SK-N-SH treated with all-trans-retinoic acid at 6 μM for 48 hours (cell line): ENCODE measurements at regions not wholly inside any gene's neighbourhood (a gene's known extent, or its start where the extent isn't known, plus 50 kb on each side); places are given as distances from the start of the nearest gene placed in this dataset.

ENCODE experiments used
- ATAC-seq: fragments of 200-7000 bp; cut with Tn5 transposase; 3 replicates; pipeline ENCODE4 v1.9.1; 2020; ENCODE audit warnings: mild to moderate bottlenecking, moderate library complexity
- ARNTL ChIP-seq: fragments of 450-650 bp; formaldehyde crosslinking; IDR thresholded peaks from 2 replicates; pipeline ENCODE4 v1.5.0; 2020; ENCODE audit warnings: low read depth, mild to moderate bottlenecking, moderate library complexity, borderline replicate concordance
- BACH2 ChIP-seq: fragments of 250-450 bp; sonication (Bioruptor Pico); IDR thresholded peaks from 2 replicates; pipeline ENCODE4 v1.9.0; 2021; ENCODE audit warnings: mild to moderate bottlenecking, borderline replicate concordance
- ESRRG ChIP-seq: fragments of 250-450 bp; sonication (Bioruptor Pico); IDR thresholded peaks from 2 replicates; pipeline ENCODE4 v1.6.1; 2021; ENCODE audit warnings: mild to moderate bottlenecking
- GLIS3 ChIP-seq: fragments of 250-450 bp; sonication (Bioruptor Pico); IDR thresholded peaks from 2 replicates; pipeline ENCODE4 v1.5.0; 2020; ENCODE audit warnings: mild to moderate bottlenecking, moderate library complexity
- ISL1 ChIP-seq: fragments of 250-450 bp; sonication (Bioruptor Pico); IDR thresholded peaks from 2 replicates; pipeline ENCODE4 v2.1.2; 2022; ENCODE audit warnings: mild to moderate bottlenecking, moderate library complexity
- OSR1 ChIP-seq: fragments of 250-450 bp; sonication (Bioruptor Pico); IDR thresholded peaks from 2 replicates; pipeline ENCODE4 v1.8.0; 2022; ENCODE audit warnings: moderate library complexity, mild to moderate bottlenecking, inconsistent platforms
- PPARA ChIP-seq: fragments of 250-450 bp; sonication (Bioruptor Pico); IDR thresholded peaks from 2 replicates; pipeline ENCODE4 v1.5.0; 2020; ENCODE audit warnings: mild to moderate bottlenecking, borderline replicate concordance
- RARB ChIP-seq: fragments of 250-450 bp; sonication (Bioruptor Pico); IDR thresholded peaks from 2 replicates; pipeline ENCODE4 v1.8.0; 2021; ENCODE audit warnings: mild to moderate bottlenecking, moderate library complexity
- SNAI2 ChIP-seq: fragments of 250-450 bp; sonication (Bioruptor Pico); IDR thresholded peaks from 2 replicates; pipeline ENCODE4 v1.5.0; 2020; ENCODE audit warnings: mild to moderate bottlenecking, moderate library complexity
- TCF4 ChIP-seq: fragments of 250-450 bp; sonication (Bioruptor Pico); IDR thresholded peaks from 2 replicates; pipeline ENCODE4 v1.8.0; 2021; ENCODE audit warnings: mild to moderate bottlenecking, moderate library complexity, borderline replicate concordance
- TOX ChIP-seq: fragments of 250-450 bp; sonication (Bioruptor Pico); IDR thresholded peaks from 2 replicates; pipeline ENCODE4 v1.8.0; 2021; ENCODE audit warnings: mild to moderate bottlenecking, moderate library complexity, borderline replicate concordance
- TSHZ2 ChIP-seq: fragments of 250-450 bp; sonication (Bioruptor Pico); IDR thresholded peaks from 2 replicates; pipeline ENCODE4 v1.5.0; 2020; ENCODE audit warnings: mild to moderate bottlenecking, moderate library complexity
- ZC3H10 ChIP-seq: fragments of 250-450 bp; sonication (Bioruptor Pico); IDR thresholded peaks from 2 replicates; pipeline ENCODE4 v1.5.1; 2021; ENCODE audit warnings: mild to moderate bottlenecking, moderate library complexity
- ZFP3 ChIP-seq: fragments of 250-450 bp; sonication (Bioruptor Pico); IDR thresholded peaks from 2 replicates; pipeline ENCODE4 v1.5.0; 2020; ENCODE audit warnings: mild to moderate bottlenecking, moderate library complexity
- ZFP30 ChIP-seq: fragments of 450-650 bp; formaldehyde crosslinking; IDR thresholded peaks from 2 replicates; pipeline ENCODE4 v1.5.0; 2022; ENCODE audit warnings: mild to moderate bottlenecking, moderate library complexity
- ZNF565 ChIP-seq: fragments of 450-650 bp; formaldehyde crosslinking; conservative IDR thresholded peaks from 2 replicates; pipeline ENCODE4 v1.5.0; 2020; ENCODE audit warnings: low read depth, mild to moderate bottlenecking, moderate library complexity
- ZNF70 ChIP-seq: fragments of 450-650 bp; formaldehyde crosslinking; IDR thresholded peaks from 2 replicates; pipeline ENCODE4 v1.5.0; 2020; ENCODE audit warnings: mild to moderate bottlenecking, moderate library complexity
- ZNF8 ChIP-seq: fragments of 450-650 bp; formaldehyde crosslinking; IDR thresholded peaks from 2 replicates; pipeline ENCODE4 v1.5.0; 2020; ENCODE audit warnings: mild to moderate bottlenecking, moderate library complexity
- TF ChIP-seq, protein P1 (sequence below): fragments of 250-450 bp; sonication (Bioruptor Pico); IDR thresholded peaks from 2 replicates; pipeline ENCODE4 v1.5.1; 2020; ENCODE audit warnings: low read depth, mild to moderate bottlenecking, moderate library complexity
- TF ChIP-seq, protein P2 (sequence below): fragments of 250-450 bp; sonication (Bioruptor Pico); IDR thresholded peaks from 2 replicates; pipeline ENCODE4 v1.8.0; 2020; ENCODE audit warnings: mild to moderate bottlenecking, moderate library complexity, borderline replicate concordance
- TF ChIP-seq, protein P3 (sequence below): fragments of 250-450 bp; sonication (Bioruptor Pico); IDR thresholded peaks from 2 replicates; pipeline ENCODE4 v1.8.0; 2021; ENCODE audit warnings: low read depth, mild to moderate bottlenecking, moderate library complexity, borderline replicate concordance
- TF ChIP-seq, protein P4 (sequence below): fragments of 250-450 bp; sonication (Bioruptor Pico); IDR thresholded peaks from 2 replicates; pipeline ENCODE4 v1.5.1; 2021; ENCODE audit warnings: mild to moderate bottlenecking, moderate library complexity

DNA sequence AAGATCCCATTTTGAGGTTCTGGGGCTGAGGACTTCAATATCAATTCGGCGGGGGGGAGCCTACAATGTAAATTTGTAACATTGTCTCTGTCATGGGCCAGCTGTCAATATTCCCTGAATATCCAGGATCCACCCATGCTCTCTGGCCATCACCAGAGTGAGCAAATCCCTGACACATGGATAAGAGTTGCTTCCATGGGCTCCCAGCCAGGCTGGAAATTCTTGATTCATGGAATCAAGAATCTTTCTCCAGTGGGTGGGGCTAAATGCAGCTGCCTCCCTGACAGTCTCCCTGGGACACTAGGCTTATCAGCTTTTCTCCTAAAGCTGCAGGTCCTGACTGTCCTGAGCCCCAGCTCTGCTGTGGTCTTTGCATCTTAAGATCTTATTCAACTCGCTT is 86.9 kb upstream of the IGLL5 start:
- ATAC-seq = no peak
- TF ChIP-seq, protein P1, sequence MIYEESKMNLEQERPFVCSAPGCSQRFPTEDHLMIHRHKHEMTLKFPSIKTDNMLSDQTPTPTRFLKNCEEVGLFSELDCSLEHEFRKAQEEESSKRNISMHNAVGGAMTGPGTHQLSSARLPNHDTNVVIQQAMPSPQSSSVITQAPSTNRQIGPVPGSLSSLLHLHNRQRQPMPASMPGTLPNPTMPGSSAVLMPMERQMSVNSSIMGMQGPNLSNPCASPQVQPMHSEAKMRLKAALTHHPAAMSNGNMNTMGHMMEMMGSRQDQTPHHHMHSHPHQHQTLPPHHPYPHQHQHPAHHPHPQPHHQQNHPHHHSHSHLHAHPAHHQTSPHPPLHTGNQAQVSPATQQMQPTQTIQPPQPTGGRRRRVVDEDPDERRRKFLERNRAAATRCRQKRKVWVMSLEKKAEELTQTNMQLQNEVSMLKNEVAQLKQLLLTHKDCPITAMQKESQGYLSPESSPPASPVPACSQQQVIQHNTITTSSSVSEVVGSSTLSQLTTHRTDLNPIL = no peak
- no peak for TF ChIP-seq ZC3H10 (CRISPR knock-in tag)
- no peak for TF ChIP-seq ZFP3 (CRISPR knock-in tag)
- TF ChIP-seq, protein P2, sequence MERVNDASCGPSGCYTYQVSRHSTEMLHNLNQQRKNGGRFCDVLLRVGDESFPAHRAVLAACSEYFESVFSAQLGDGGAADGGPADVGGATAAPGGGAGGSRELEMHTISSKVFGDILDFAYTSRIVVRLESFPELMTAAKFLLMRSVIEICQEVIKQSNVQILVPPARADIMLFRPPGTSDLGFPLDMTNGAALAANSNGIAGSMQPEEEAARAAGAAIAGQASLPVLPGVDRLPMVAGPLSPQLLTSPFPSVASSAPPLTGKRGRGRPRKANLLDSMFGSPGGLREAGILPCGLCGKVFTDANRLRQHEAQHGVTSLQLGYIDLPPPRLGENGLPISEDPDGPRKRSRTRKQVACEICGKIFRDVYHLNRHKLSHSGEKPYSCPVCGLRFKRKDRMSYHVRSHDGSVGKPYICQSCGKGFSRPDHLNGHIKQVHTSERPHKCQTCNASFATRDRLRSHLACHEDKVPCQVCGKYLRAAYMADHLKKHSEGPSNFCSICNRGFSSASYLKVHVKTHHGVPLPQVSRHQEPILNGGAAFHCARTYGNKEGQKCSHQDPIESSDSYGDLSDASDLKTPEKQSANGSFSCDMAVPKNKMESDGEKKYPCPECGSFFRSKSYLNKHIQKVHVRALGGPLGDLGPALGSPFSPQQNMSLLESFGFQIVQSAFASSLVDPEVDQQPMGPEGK (CRISPR knock-in tag) = no peak
- TF ChIP-seq RARB (CRISPR knock-in tag) = no peak
- TF ChIP-seq, protein P3, sequence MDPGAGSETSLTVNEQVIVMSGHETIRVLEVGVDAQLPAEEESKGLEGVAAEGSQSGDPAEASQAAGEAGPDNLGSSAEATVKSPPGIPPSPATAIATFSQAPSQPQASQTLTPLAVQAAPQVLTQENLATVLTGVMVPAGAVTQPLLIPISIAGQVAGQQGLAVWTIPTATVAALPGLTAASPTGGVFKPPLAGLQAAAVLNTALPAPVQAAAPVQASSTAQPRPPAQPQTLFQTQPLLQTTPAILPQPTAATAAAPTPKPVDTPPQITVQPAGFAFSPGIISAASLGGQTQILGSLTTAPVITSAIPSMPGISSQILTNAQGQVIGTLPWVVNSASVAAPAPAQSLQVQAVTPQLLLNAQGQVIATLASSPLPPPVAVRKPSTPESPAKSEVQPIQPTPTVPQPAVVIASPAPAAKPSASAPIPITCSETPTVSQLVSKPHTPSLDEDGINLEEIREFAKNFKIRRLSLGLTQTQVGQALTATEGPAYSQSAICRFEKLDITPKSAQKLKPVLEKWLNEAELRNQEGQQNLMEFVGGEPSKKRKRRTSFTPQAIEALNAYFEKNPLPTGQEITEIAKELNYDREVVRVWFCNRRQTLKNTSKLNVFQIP (CRISPR knock-in tag) = no peak
- TF ChIP-seq ISL1 (CRISPR knock-in tag) = no peak
- TF ChIP-seq, protein P4, sequence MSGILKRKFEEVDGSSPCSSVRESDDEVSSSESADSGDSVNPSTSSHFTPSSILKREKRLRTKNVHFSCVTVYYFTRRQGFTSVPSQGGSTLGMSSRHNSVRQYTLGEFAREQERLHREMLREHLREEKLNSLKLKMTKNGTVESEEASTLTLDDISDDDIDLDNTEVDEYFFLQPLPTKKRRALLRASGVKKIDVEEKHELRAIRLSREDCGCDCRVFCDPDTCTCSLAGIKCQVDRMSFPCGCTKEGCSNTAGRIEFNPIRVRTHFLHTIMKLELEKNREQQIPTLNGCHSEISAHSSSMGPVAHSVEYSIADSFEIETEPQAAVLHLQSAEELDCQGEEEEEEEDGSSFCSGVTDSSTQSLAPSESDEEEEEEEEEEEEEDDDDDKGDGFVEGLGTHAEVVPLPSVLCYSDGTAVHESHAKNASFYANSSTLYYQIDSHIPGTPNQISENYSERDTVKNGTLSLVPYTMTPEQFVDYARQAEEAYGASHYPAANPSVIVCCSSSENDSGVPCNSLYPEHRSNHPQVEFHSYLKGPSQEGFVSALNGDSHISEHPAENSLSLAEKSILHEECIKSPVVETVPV (CRISPR knock-in tag) = no peak
- no peak for TF ChIP-seq TSHZ2 (CRISPR knock-in tag)
- no peak for TF ChIP-seq ZFP30 (CRISPR knock-in tag)
- TF ChIP-seq PPARA = no peak
- TF ChIP-seq ZNF8 = no peak
- TF ChIP-seq SNAI2 (CRISPR knock-in tag) = no peak
- no peak for TF ChIP-seq ESRRG (CRISPR knock-in tag)
- no peak for TF ChIP-seq TOX (CRISPR knock-in tag)
- no peak for TF ChIP-seq ZNF70 (CRISPR knock-in tag)
- TF ChIP-seq OSR1 (CRISPR knock-in tag) = no peak
- no peak for TF ChIP-seq ARNTL (CRISPR knock-in tag)
- no peak for TF ChIP-seq TCF4 (CRISPR knock-in tag)

- TF ChIP-seq TOX (CRISPR knock-in tag) (no peak), RARB (CRISPR knock-in tag) (no peak), ZNF565 (CRISPR knock-in tag) (no peak), PPARA (no peak)
- ATAC-seq = no peak
Measured at GRCh38 chr22:22802339-22802970, 85.2 kb upstream of the IGLL5 start.

DNA sequence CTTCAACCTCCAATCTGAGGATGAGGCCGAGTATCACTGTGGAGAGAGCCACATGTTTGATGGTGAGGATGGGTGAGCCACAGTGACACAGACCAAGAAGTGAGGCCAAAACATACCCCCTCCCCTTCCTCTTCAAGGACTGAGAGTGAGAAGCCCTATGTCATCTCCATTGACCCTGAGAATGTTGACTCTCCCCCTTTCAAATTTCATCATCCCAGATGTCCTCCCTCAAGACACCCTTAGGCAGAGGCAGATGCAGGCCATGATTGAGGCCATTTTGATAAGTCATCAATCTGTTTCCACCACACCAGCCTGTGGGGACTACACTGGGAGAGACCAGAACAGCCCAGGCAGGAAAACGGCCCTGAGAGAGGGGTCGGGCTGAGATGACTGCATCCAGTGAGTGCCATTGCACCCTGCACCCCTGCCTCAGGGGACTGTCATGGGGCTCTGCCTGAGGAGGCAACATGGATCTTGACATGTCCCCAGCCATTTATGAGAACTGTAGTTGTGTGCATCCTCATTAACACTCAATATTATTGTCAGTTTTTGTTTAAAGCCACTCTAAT is 84.2 kb upstream of the IGLL5 start:
- TF ChIP-seq ZNF8 (no peak), ZNF70 (CRISPR knock-in tag) (no peak), ESRRG (CRISPR knock-in tag) (no peak), BACH2 (CRISPR knock-in tag) (no peak), ZC3H10 (CRISPR knock-in tag) (no peak), RARB (CRISPR knock-in tag) (no peak), GLIS3 (CRISPR knock-in tag) (no peak), TSHZ2 (CRISPR knock-in tag) (no peak), ZFP30 (CRISPR knock-in tag) (no peak)
- TF ChIP-seq, protein P1 = no peak
- TF ChIP-seq, protein P4 (CRISPR knock-in tag) = no peak
- no peak for ATAC-seq
